ENCODE measurements at regions not wholly inside any gene's neighbourhood (a gene's known extent, or its start where the extent isn't known, plus 50 kb on each side); places are given as distances from the start of the nearest gene placed in this dataset.
A peak's percentile ranks its signal among the peaks of the same experiment; 100 is the strongest.
"Not testable (repeated sequence)": the region's sequence is repeated elsewhere in the genome, so short reads cannot be mapped to it uniquely, and the experiment has no call there.

GRCh38 chr2:184004289-184004947 lies 593.9 kb upstream of the ZNF804A start:
- no peak for DNase-seq (ENCODE audit: extremely low read depth in 1 of 11, low read depth in 9 of 11, low spot score in 4 of 11)

- no peak for DNase-seq (ENCODE audit: extremely low read depth in 1 of 11, low read depth in 9 of 11, low spot score in 4 of 11)
Measured at GRCh38 chr2:184004948-184005672, 593.2 kb upstream of the ZNF804A start.

- peak in 2 of 11 donors; percentile 11 to 22 for DNase-seq (ENCODE audit: extremely low read depth in 1 of 11, low read depth in 9 of 11, low spot score in 4 of 11)
Measured at GRCh38 chr2:184006998-184007397, 591.3 kb upstream of the ZNF804A start.

GRCh38 chr2:184026961-184027360 lies 571.4 kb upstream of the ZNF804A start:
- no peak for DNase-seq (ENCODE audit: extremely low read depth in 1 of 11, low read depth in 9 of 11, low spot score in 4 of 11)

GRCh38 chr2:184030245-184030644 lies 568.1 kb upstream of the ZNF804A start:
- DNase-seq (ENCODE audit: extremely low read depth in 1 of 11, low read depth in 9 of 11, low spot score in 4 of 11): no peak

- no peak for DNase-seq (ENCODE audit: extremely low read depth in 1 of 11, low read depth in 9 of 11, low spot score in 4 of 11)
Measured at GRCh38 chr2:184030989-184031388, 567.3 kb upstream of the ZNF804A start.

- no peak for DNase-seq (ENCODE audit: extremely low read depth in 1 of 11, low read depth in 9 of 11, low spot score in 4 of 11)
Measured at GRCh38 chr2:184031402-184032147, 566.8 kb upstream of the ZNF804A start.

- DNase-seq (ENCODE audit: extremely low read depth in 1 of 11, low read depth in 9 of 11, low spot score in 4 of 11): no peak
Measured at GRCh38 chr2:184032983-184033382, 565.3 kb upstream of the ZNF804A start.

GRCh38 chr2:184037273-184037672 lies 561.1 kb upstream of the ZNF804A start:
- no peak for DNase-seq (ENCODE audit: extremely low read depth in 1 of 11, low read depth in 9 of 11, low spot score in 4 of 11)

- no peak for DNase-seq (ENCODE audit: extremely low read depth in 1 of 11, low read depth in 9 of 11, low spot score in 4 of 11)
Measured at GRCh38 chr2:184039493-184039892, 558.8 kb upstream of the ZNF804A start.

- no peak for DNase-seq (ENCODE audit: extremely low read depth in 1 of 11, low read depth in 9 of 11, low spot score in 4 of 11)
Measured at GRCh38 chr2:184040230-184040629, 558.1 kb upstream of the ZNF804A start.

- DNase-seq (ENCODE audit: extremely low read depth in 1 of 11, low read depth in 9 of 11, low spot score in 4 of 11): no peak
Measured at GRCh38 chr2:184041077-184041476, 557.3 kb upstream of the ZNF804A start.

GRCh38 chr2:184041777-184042176 lies 556.6 kb upstream of the ZNF804A start:
- DNase-seq (ENCODE audit: extremely low read depth in 1 of 11, low read depth in 9 of 11, low spot score in 4 of 11): no peak

- DNase-seq (ENCODE audit: extremely low read depth in 1 of 11, low read depth in 9 of 11, low spot score in 4 of 11): no peak
Measured at GRCh38 chr2:184047536-184047935, 550.8 kb upstream of the ZNF804A start.

- DNase-seq (ENCODE audit: extremely low read depth in 1 of 11, low read depth in 9 of 11, low spot score in 4 of 11): no peak
Measured at GRCh38 chr2:184049566-184049965, 548.8 kb upstream of the ZNF804A start.

- DNase-seq (ENCODE audit: extremely low read depth in 1 of 11, low read depth in 9 of 11, low spot score in 4 of 11): no peak
Measured at GRCh38 chr2:184053326-184053725, 545.0 kb upstream of the ZNF804A start.

GRCh38 chr2:184054419-184054818 lies 543.9 kb upstream of the ZNF804A start:
- not testable (repeated sequence) for DNase-seq (ENCODE audit: extremely low read depth in 1 of 11, low read depth in 9 of 11, low spot score in 4 of 11)

- DNase-seq (ENCODE audit: extremely low read depth in 1 of 11, low read depth in 9 of 11, low spot score in 4 of 11): no peak
Measured at GRCh38 chr2:184057910-184058309, 540.4 kb upstream of the ZNF804A start.

GRCh38 chr2:184060268-184060667 lies 538.1 kb upstream of the ZNF804A start:
- not testable (repeated sequence) for DNase-seq (ENCODE audit: extremely low read depth in 1 of 11, low read depth in 9 of 11, low spot score in 4 of 11)

GRCh38 chr2:184067502-184067901 lies 530.8 kb upstream of the ZNF804A start:
- DNase-seq (ENCODE audit: extremely low read depth in 1 of 11, low read depth in 9 of 11, low spot score in 4 of 11): no peak

Measured in renal cortex interstitium (tissue), 11 donors.